Heart left ventricle (tissue), 13 donors: ENCODE measurements at regions not wholly inside any gene's neighbourhood (a gene's known extent, or its start where the extent isn't known, plus 50 kb on each side); places are given as distances from the start of the nearest gene placed in this dataset.

Source experiments
- CTCF ChIP-seq, 12 donors: fragments of 200-600 bp; sonication (generic) in 4 of 12; IDR thresholded peaks; one replicate each; pipeline versions ENCODE4 v1.5.0 to v1.8.0; 2018 to 2022; ENCODE audit warnings: antibody characterized with exemption in 12 of 12, mild to moderate bottlenecking in 5 of 12
- POLR2A ChIP-seq, 2 donors: fragments of 450-650 bp; IDR thresholded peaks; one replicate each; pipeline ENCODE4 v1.6.1; 2017; ENCODE audit warnings: antibody characterized with exemption in 2 of 2, mild to moderate bottlenecking in 2 of 2, moderate library complexity in 2 of 2
- donor health status: ischemic (EF 13 %, LVEDD 7.1; RV severe dilation, severe dysfunction).
- donor health status: DM: no; HTN: yes; CAD: no.
- donor health status: DM: no; HTN: no; CAD: no.
- donor health status: ischemic (EF 25% LVEDD 6.9; RV normal size, moderate dysfunction).
- donor health status: ischemic (EF 25% LVEDD 5.7; RV mildly dilated, moderate dysfunction).
- donor health status: ischemic (EF 35%, LVEDD 5.7; RV mildly dilated, moderate dysfunction).
- donor health status: nonischemic (EF 11% LVEDD 7.7; RV severe dilation, severe dysfunction).
- donor health status: DM: yes; HTN: yes; CAD: no.
- donor health status: PGD.
- donor health status: ischemic (EF 29% LVEDD 5.4; RV normal size, mild dysfunction).
- donor health status: nonischemic (EF 23%, LVEDD 6.1; RV moderate dilation, normal function).

- TF ChIP-seq CTCF (IDR thresholded peaks at IDR 0.05) (no peak), POLR2A (IDR thresholded peaks at IDR 0.05) (no peak)
Observed at GRCh38 chr5:109546461-109546860, 136.7 kb upstream of the PJA2 start.
